K562 (cell line): ENCODE measurements at regions not wholly inside any gene's neighbourhood (a gene's known extent, or its start where the extent isn't known, plus 50 kb on each side); places are given as distances from the start of the nearest gene placed in this dataset.
A peak's percentile ranks its signal among the peaks of the same experiment; 100 is the strongest.

ENCODE experiments used
- ATAC-seq: fragments of 200-7000 bp; cut with Tn5 transposase; 3 replicates; pipeline ENCODE4 v1.9.1; 2020; ENCODE audit warnings: moderate library complexity
- BruUV-seq: library from RNA; stranded (reverse); fragments of 400-500 nt; replicated peaks from 2 replicates; lab custom pipeline; 2021; lab: Mats Ljungman, UMichigan
- CTCF ChIA-PET: fragments of 300-600 bp; formaldehyde crosslinking; extraction: SDS; loops from one replicate; lab custom pipeline; 2021; ENCODE audit warnings: low intra/inter-chr PET ratio; lab: Yijun Ruan, JAX
- POLR2A ChIA-PET: fragments of 300-600, 350-650 bp; sonication (Branson Sonifier 250); formaldehyde crosslinking; extraction: SDS; loops from one replicate; lab custom pipeline; 2021; ENCODE audit warnings: antibody characterized with exemption, inconsistent platforms; lab: Yijun Ruan, JAX
- DNase-seq, 4 experiments: peaks; one replicate each; pipeline versions ENCODE4 v3.0.0 to v3.0.0-alpha.2; 2011 to 2018; ENCODE audit warnings: low spot score in 3 of 4, mixed read lengths in 3 of 4; ENCODE audit errors: extremely low read depth in 1 of 4
- FAIRE-seq: peaks from 2 replicates; lab custom pipeline; 2011; peaks lifted over from hg19 to GRCh38; lab: Jason Lieb, UNC
- H2AFZ ChIP-seq: 2 replicates; pipeline ENCODE4 v1.6.0; 2011; ENCODE audit warnings: low read depth, low read length, control low read depth, inconsistent platforms
- H3K27ac ChIP-seq: fragments of 200-600 bp; 3 replicates; pipeline ENCODE4 v1.8.0; 2011; ENCODE audit warnings: low read depth, mild to moderate bottlenecking, control low read depth, inconsistent platforms, low read length, moderate library complexity, mixed read lengths; ENCODE audit errors: extremely low read depth
- H3K27me3 ChIP-seq, 2 experiments: fragments of 300-600 bp in 1 of 2; 2 replicates in 1 of 2; 3 replicates in 1 of 2; pipeline versions ENCODE4 v1.6.0 to v1.8.0; 2011; ENCODE audit warnings: inconsistent platforms in 2 of 2, low read length in 2 of 2, mild to moderate bottlenecking in 1 of 2, mixed read lengths in 1 of 2, moderate library complexity in 1 of 2; ENCODE audit not compliant: control insufficient read depth in 2 of 2, insufficient read depth in 2 of 2
- H3K36me3 ChIP-seq: fragments of 300-600 bp; 3 replicates; pipeline ENCODE4 v1.8.0; 2011; ENCODE audit warnings: mild to moderate bottlenecking, low read length, inconsistent platforms; ENCODE audit not compliant: control insufficient read depth, insufficient read depth
- H3K4me1 ChIP-seq, 2 experiments: fragments of 200-600 bp in 1 of 2; replicated peaks in 1 of 2; 2 replicates in 1 of 2; 3 replicates in 1 of 2; pipeline versions ENCODE4 v1.5.1 to v1.8.0; 2011; ENCODE audit warnings: inconsistent platforms in 2 of 2, low read length in 2 of 2, mild to moderate bottlenecking in 1 of 2, mixed read lengths in 1 of 2, moderate library complexity in 1 of 2; ENCODE audit not compliant: control insufficient read depth in 2 of 2, insufficient read depth in 2 of 2
- H3K4me2 ChIP-seq: 2 replicates; pipeline ENCODE4 v1.6.1; 2011; ENCODE audit warnings: low read length, control low read depth, inconsistent platforms, mixed read lengths; ENCODE audit not compliant: insufficient read depth
- H3K4me3 ChIP-seq: fragments of 200-600 bp; sonication (generic), shearing (Covaris generic); 2 replicates; pipeline ENCODE4 v1.5.1; 2016; ENCODE audit warnings: control low read depth, inconsistent platforms
- H3K79me2 ChIP-seq: fragments of 200-600 bp; 3 replicates; pipeline ENCODE4 v1.8.0; 2011; ENCODE audit warnings: low read length, inconsistent platforms; ENCODE audit not compliant: control insufficient read depth, insufficient read depth
- H3K9ac ChIP-seq, 2 experiments: 2 replicates each; pipeline versions ENCODE4 v1.6.0 to v1.6.1; 2011; ENCODE audit warnings: low read depth in 2 of 2, low read length in 2 of 2, control low read depth in 1 of 2, inconsistent platforms in 1 of 2, mild to moderate bottlenecking in 1 of 2, mixed read lengths in 1 of 2; ENCODE audit not compliant: insufficient read depth in 1 of 2
- H3K9me1 ChIP-seq: one replicate; pipeline ENCODE4 v1.6.0; 2011; ENCODE audit warnings: inconsistent platforms, mild to moderate bottlenecking, low read length, moderate library complexity; ENCODE audit not compliant: control insufficient read depth, insufficient read depth
- H3K9me3 ChIP-seq: replicated peaks from 2 replicates; pipeline ENCODE4 v1.5.1; 2011; ENCODE audit warnings: low read depth, low read length, inconsistent platforms; ENCODE audit not compliant: control insufficient read depth, insufficient read depth
- H4K20me1 ChIP-seq: replicated peaks from 2 replicates; pipeline ENCODE4 v1.6.1; 2011; ENCODE audit warnings: low read length, inconsistent platforms, mixed read lengths; ENCODE audit not compliant: control insufficient read depth, insufficient read depth
- FIP1L1 ChIP-seq: fragments of 200-400 bp; formaldehyde crosslinking; IDR thresholded peaks from 2 replicates; pipeline ENCODE4 v1.6.1; 2018; ENCODE audit warnings: mild to moderate bottlenecking, low read depth, low read length; ENCODE audit not compliant: poor library complexity, severe bottlenecking
- FOXK1 ChIP-seq: sonication (generic); formaldehyde crosslinking; IDR thresholded peaks from 2 replicates; pipeline ENCODE4 v1.8.0; 2022; ENCODE audit warnings: missing genetic modification reagents, mild to moderate bottlenecking, borderline replicate concordance
- IRF2 ChIP-seq: sonication (generic); formaldehyde crosslinking; IDR thresholded peaks from 2 replicates; pipeline ENCODE4 v1.8.1; 2022; ENCODE audit warnings: mild to moderate bottlenecking, missing genetic modification reagents
- PPARD ChIP-seq: fragments of 250-450 bp; sonication (Bioruptor Pico); IDR thresholded peaks from 2 replicates; pipeline ENCODE4 v1.8.0; 2022; ENCODE audit warnings: inconsistent platforms, mild to moderate bottlenecking, moderate library complexity
- RCOR1 ChIP-seq, 2 experiments: IDR thresholded peaks; 2 replicates each; pipeline ENCODE4 v1.6.1; 2012; ENCODE audit warnings: low read depth in 2 of 2, low read length in 2 of 2, borderline replicate concordance in 1 of 2, improper control_type of control experiment in 1 of 2
- SMARCA4 ChIP-seq: fragments of 450-650 bp; IDR thresholded peaks from 2 replicates; pipeline ENCODE4 v1.6.1; 2016
- SRSF3 ChIP-seq: fragments of 200-400 bp; formaldehyde crosslinking; IDR thresholded peaks from 2 replicates; pipeline ENCODE4 v1.6.1; 2016; ENCODE audit warnings: mild to moderate bottlenecking, low read length, moderate library complexity; ENCODE audit not compliant: insufficient read depth
- ZNF232 ChIP-seq: sonication (generic); formaldehyde crosslinking; IDR thresholded peaks from 2 replicates; pipeline ENCODE4 v1.8.0; 2022; ENCODE audit warnings: mild to moderate bottlenecking, missing genetic modification reagents
- in situ Hi-C: fragments of 300-500 bp; cut with MboI; formaldehyde crosslinking; loops from 4 replicates; pipeline ENCODE4 v1.15.0; 2018; ENCODE audit warnings: inconsistent platforms, mixed read lengths
- intact Hi-C: fragments of 100-400 bp; cut with micrococcal nuclease; formaldehyde crosslinking; loops from 2 replicates; pipeline ENCODE4 v1.14.2; 2022
- TF ChIP-seq, protein P1 (sequence below): fragments of 450-650 bp; formaldehyde crosslinking; IDR thresholded peaks from 2 replicates; pipeline ENCODE4 v1.4.0; 2020; ENCODE audit warnings: mild to moderate bottlenecking, moderate library complexity

DNA sequence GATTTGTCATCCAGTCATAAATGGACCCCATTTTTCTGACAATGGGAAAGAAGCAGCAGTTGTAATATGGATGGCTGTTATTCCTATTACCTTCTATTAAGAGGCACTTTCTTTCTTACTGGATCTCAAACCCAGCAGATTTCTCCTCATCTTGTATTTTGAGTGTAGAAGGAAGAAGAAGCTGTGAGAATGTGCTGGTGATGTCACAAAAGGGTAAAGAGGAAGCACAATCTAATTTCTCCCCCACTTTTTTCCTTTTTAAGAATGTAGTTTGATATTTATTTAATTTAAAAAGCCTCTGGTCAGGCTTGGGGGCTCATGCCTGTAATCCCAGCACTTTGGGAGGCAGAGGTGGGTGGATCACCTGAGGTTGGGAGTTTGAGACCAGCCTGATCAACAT lies 100.0 kb upstream of the JARID2 start:
- FAIRE-seq (no peak), ATAC-seq (no peak), DNase-seq (no peak)
- peaks cover 0 to 3% of the 10 kb centered on the region in 2 experiments; a peak in 2 of 5 replicates for H3K4me1 ChIP-seq
- TF ChIP-seq FIP1L1, result no peak
- no peak for TF ChIP-seq IRF2 (CRISPR knock-in tag)
- TF ChIP-seq SMARCA4, result no peak
- TF ChIP-seq SRSF3, result no peak
- TF ChIP-seq PPARD (CRISPR knock-in tag), result no peak
- no peak for TF ChIP-seq RCOR1 (IDR thresholded peaks at IDR 0.05; ENCODE audit: borderline replicate concordance in 1 of 2, low read depth in 2 of 2, low read length in 2 of 2)
- TF ChIP-seq, protein P1, sequence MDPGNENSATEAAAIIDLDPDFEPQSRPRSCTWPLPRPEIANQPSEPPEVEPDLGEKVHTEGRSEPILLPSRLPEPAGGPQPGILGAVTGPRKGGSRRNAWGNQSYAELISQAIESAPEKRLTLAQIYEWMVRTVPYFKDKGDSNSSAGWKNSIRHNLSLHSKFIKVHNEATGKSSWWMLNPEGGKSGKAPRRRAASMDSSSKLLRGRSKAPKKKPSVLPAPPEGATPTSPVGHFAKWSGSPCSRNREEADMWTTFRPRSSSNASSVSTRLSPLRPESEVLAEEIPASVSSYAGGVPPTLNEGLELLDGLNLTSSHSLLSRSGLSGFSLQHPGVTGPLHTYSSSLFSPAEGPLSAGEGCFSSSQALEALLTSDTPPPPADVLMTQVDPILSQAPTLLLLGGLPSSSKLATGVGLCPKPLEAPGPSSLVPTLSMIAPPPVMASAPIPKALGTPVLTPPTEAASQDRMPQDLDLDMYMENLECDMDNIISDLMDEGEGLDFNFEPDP (CRISPR knock-in tag), result no peak
- no peak for TF ChIP-seq FOXK1 (CRISPR knock-in tag)
- TF ChIP-seq ZNF232 (CRISPR knock-in tag), result no peak
- no peaks in the 10 kb centered on the region for H4K20me1 ChIP-seq
- no peaks in the 10 kb centered on the region for H3K27me3 ChIP-seq
- no peaks in the 10 kb centered on the region for H3K36me3 ChIP-seq
- no peaks in the 10 kb centered on the region for H3K9me3 ChIP-seq
- no peak overlapping the region for H3K27ac ChIP-seq
- BruUV-seq, result no TSS peak
- intact Hi-C loops (no loop called here), in situ Hi-C loops (no loop called here)
- no peak overlapping the region for H3K4me2 ChIP-seq
- H3K79me2 ChIP-seq, result no peaks in the 10 kb centered on the region
- no peak overlapping the region for H3K4me3 ChIP-seq
- ChIA-PET CTCF (no interaction called here), POLR2A (interaction anchor here (1.0 to 1.2 kb wide), 2 partner anchors 39 to 55 kb away, joined by 3 read pairs; no protein-coding TSS in a partner anchor)
- H2AFZ ChIP-seq, result peak overlapping the region; percentile 44; the same call in 1 of the 2 replicates
- H3K9me1 ChIP-seq, result no peaks in the 10 kb centered on the region
- no peak overlapping the region for H3K9ac ChIP-seq
